ENCODE measurements at regions not wholly inside any gene's neighbourhood (a gene's known extent, or its start where the extent isn't known, plus 50 kb on each side); places are given as distances from the start of the nearest gene placed in this dataset.

GRCh38 chr4:153950100-153950979 lies 161.5 kb upstream of the SFRP2 start:
- WGBS, 2 donors, result 55 to 60% methylated on average over 7 of the region's 7 CpGs
- H3K9me3 ChIP-seq (ENCODE audit: control insufficient read depth in 2 of 2, insufficient read depth in 1 of 2, low read depth in 1 of 2, low read length in 1 of 2), result no peaks in the 10 kb centered on the region

GRCh38 chr4:153948041-153948440 lies 159.2 kb upstream of the SFRP2 start:
- Histone ChIP-seq H3K36me3 (ENCODE audit: control insufficient read depth in 2 of 2, insufficient read depth in 2 of 2, low read length in 1 of 2) (no peaks in the 10 kb centered on the region), H3K4me1 (ENCODE audit: control insufficient read depth in 2 of 2, insufficient read depth in 2 of 2, low read length in 1 of 2) (no peaks in the 10 kb centered on the region), H3K4me3 (ENCODE audit: low read depth in 1 of 2, low read length in 2 of 2) (no peak overlapping the region), H3K27me3 (ENCODE audit: control insufficient read depth in 1 of 2, insufficient read depth in 2 of 2, low read length in 2 of 2) (no peaks in the 10 kb centered on the region), H3K27ac (ENCODE audit: low read depth in 2 of 2, low read length in 1 of 2) (no peak overlapping the region), H3K9me3 (ENCODE audit: control insufficient read depth in 2 of 2, insufficient read depth in 1 of 2, low read depth in 1 of 2, low read length in 1 of 2) (no peaks in the 10 kb centered on the region)
- 71 to 85% methylated on average over 1 of the region's 1 CpG for WGBS, 2 donors

More at GRCh38 chr4:153950100-153950979, 161.5 kb upstream of the SFRP2 start:
- Histone ChIP-seq H3K27me3 (ENCODE audit: control insufficient read depth in 1 of 2, insufficient read depth in 2 of 2, low read length in 2 of 2) (no peaks in the 10 kb centered on the region), H3K27ac (ENCODE audit: low read depth in 2 of 2, low read length in 1 of 2) (no peak overlapping the region), H3K36me3 (ENCODE audit: control insufficient read depth in 2 of 2, insufficient read depth in 2 of 2, low read length in 1 of 2) (no peaks in the 10 kb centered on the region), H3K4me1 (ENCODE audit: control insufficient read depth in 2 of 2, insufficient read depth in 2 of 2, low read length in 1 of 2) (no peaks in the 10 kb centered on the region), H3K4me3 (ENCODE audit: low read depth in 1 of 2, low read length in 2 of 2) (no peak overlapping the region)

GRCh38 chr4:153947124-153947523 lies 158.2 kb upstream of the SFRP2 start:
- H3K27ac ChIP-seq (ENCODE audit: low read depth in 2 of 2, low read length in 1 of 2), result no peak overlapping the region
- H3K9me3 ChIP-seq (ENCODE audit: control insufficient read depth in 2 of 2, insufficient read depth in 1 of 2, low read depth in 1 of 2, low read length in 1 of 2), result no peaks in the 10 kb centered on the region
- H3K4me1 ChIP-seq (ENCODE audit: control insufficient read depth in 2 of 2, insufficient read depth in 2 of 2, low read length in 1 of 2), result no peaks in the 10 kb centered on the region
- H3K4me3 ChIP-seq (ENCODE audit: low read depth in 1 of 2, low read length in 2 of 2), result no peak overlapping the region
- H3K27me3 ChIP-seq (ENCODE audit: control insufficient read depth in 1 of 2, insufficient read depth in 2 of 2, low read length in 2 of 2), result no peaks in the 10 kb centered on the region
- H3K36me3 ChIP-seq (ENCODE audit: control insufficient read depth in 2 of 2, insufficient read depth in 2 of 2, low read length in 1 of 2), result no peaks in the 10 kb centered on the region
- WGBS, 2 donors, result 80 to 87% methylated on average over 1 of the region's 1 CpG

DNA sequence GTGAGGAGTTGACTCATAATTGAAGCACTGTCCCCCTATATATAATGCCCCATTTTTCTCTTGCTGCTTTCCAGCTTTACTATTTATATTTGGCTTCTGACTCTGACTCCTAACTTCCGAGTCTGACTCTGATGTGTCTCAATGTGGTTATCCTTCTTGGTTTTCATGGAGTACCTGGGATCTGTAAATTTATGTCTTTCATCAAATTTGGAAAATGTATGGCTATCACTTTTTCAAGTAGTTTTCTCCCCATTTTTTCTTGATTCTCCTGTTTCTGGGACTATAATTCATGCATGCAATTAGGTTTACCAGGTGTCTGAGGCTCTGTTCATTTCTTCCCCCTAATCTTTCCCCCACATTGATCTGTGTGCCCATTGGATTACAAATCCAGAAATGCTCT lies 156.8 kb upstream of the SFRP2 start:
- Histone ChIP-seq H3K4me1 (ENCODE audit: control insufficient read depth in 2 of 2, insufficient read depth in 2 of 2, low read length in 1 of 2) (peaks cover 0 to 2% of the 10 kb centered on the region in 2 donors), H3K4me3 (ENCODE audit: low read depth in 1 of 2, low read length in 2 of 2) (no peak overlapping the region), H3K27ac (ENCODE audit: low read depth in 2 of 2, low read length in 1 of 2) (no peak overlapping the region), H3K36me3 (ENCODE audit: control insufficient read depth in 2 of 2, insufficient read depth in 2 of 2, low read length in 1 of 2) (no peaks in the 10 kb centered on the region), H3K9me3 (ENCODE audit: control insufficient read depth in 2 of 2, insufficient read depth in 1 of 2, low read depth in 1 of 2, low read length in 1 of 2) (no peaks in the 10 kb centered on the region), H3K27me3 (ENCODE audit: control insufficient read depth in 1 of 2, insufficient read depth in 2 of 2, low read length in 2 of 2) (no peaks in the 10 kb centered on the region)
- WGBS, 2 donors, result 97% methylated on average over 1 of the region's 1 CpG

DNA sequence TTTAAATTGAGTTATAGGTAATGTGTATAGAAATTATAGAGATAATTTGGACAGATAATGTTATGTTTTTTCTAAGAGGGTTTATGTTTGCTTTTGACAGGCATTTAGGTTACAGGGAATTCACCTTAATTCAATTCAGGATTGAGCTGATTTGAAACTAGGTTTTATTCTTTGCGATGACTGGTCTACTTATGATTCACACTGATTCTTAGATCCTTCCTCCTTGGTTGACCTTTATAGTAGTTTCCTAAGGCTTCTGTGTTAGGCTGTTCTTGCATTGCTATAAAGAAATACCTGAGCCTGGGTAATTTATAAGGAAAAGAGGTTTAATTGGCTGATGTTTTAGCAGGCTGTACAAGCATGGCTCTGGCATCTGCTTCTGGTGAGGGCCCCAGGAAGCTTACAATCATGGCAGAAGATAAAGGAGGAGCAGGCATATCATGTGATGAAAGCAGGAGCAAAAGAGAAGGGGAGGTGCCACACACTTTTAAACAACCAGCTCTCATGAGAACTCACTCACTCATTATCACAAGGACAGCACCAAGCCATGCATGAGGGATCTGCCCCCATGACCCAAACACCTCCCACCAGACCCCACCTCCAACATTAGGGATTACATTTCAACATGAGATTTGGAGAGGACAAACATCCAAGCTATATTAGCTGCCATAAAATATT lies 155.0 kb upstream of the SFRP2 start:
- Histone ChIP-seq H3K4me1 (ENCODE audit: control insufficient read depth in 2 of 2, insufficient read depth in 2 of 2, low read length in 1 of 2) (peaks cover 0 to 2% of the 10 kb centered on the region in 2 donors), H3K4me3 (ENCODE audit: low read depth in 1 of 2, low read length in 2 of 2) (no peak overlapping the region), H3K27ac (ENCODE audit: low read depth in 2 of 2, low read length in 1 of 2) (no peak overlapping the region), H3K27me3 (ENCODE audit: control insufficient read depth in 1 of 2, insufficient read depth in 2 of 2, low read length in 2 of 2) (no peaks in the 10 kb centered on the region), H3K36me3 (ENCODE audit: control insufficient read depth in 2 of 2, insufficient read depth in 2 of 2, low read length in 1 of 2) (no peaks in the 10 kb centered on the region), H3K9me3 (ENCODE audit: control insufficient read depth in 2 of 2, insufficient read depth in 1 of 2, low read depth in 1 of 2, low read length in 1 of 2) (no peaks in the 10 kb centered on the region)
- WGBS, 2 donors, result 68 to 79% methylated on average over 1 of the region's 1 CpG

GRCh38 chr4:153940916-153941315 lies 152.0 kb upstream of the SFRP2 start:
- Histone ChIP-seq H3K4me1 (ENCODE audit: control insufficient read depth in 2 of 2, insufficient read depth in 2 of 2, low read length in 1 of 2) (peaks cover 0 to 2% of the 10 kb centered on the region in 2 donors), H3K4me3 (ENCODE audit: low read depth in 1 of 2, low read length in 2 of 2) (no peak overlapping the region), H3K27ac (ENCODE audit: low read depth in 2 of 2, low read length in 1 of 2) (no peak overlapping the region), H3K27me3 (ENCODE audit: control insufficient read depth in 1 of 2, insufficient read depth in 2 of 2, low read length in 2 of 2) (no peaks in the 10 kb centered on the region), H3K9me3 (ENCODE audit: control insufficient read depth in 2 of 2, insufficient read depth in 1 of 2, low read depth in 1 of 2, low read length in 1 of 2) (no peaks in the 10 kb centered on the region), H3K36me3 (ENCODE audit: control insufficient read depth in 2 of 2, insufficient read depth in 2 of 2, low read length in 1 of 2) (no peaks in the 10 kb centered on the region)
- 62 to 65% methylated on average over 4 of the region's 4 CpGs for WGBS, 2 donors

GRCh38 chr4:153939570-153939969 lies 150.7 kb upstream of the SFRP2 start:
- H3K27ac ChIP-seq (ENCODE audit: low read depth in 2 of 2, low read length in 1 of 2), result no peak overlapping the region
- H3K27me3 ChIP-seq (ENCODE audit: control insufficient read depth in 1 of 2, insufficient read depth in 2 of 2, low read length in 2 of 2), result no peaks in the 10 kb centered on the region
- no peaks in the 10 kb centered on the region for H3K9me3 ChIP-seq (ENCODE audit: control insufficient read depth in 2 of 2, insufficient read depth in 1 of 2, low read depth in 1 of 2, low read length in 1 of 2)
- WGBS, 2 donors, result 66 to 80% methylated on average over 1 of the region's 1 CpG
- H3K36me3 ChIP-seq (ENCODE audit: control insufficient read depth in 2 of 2, insufficient read depth in 2 of 2, low read length in 1 of 2), result no peaks in the 10 kb centered on the region
- H3K4me3 ChIP-seq (ENCODE audit: low read depth in 1 of 2, low read length in 2 of 2), result no peak overlapping the region
- H3K4me1 ChIP-seq (ENCODE audit: control insufficient read depth in 2 of 2, insufficient read depth in 2 of 2, low read length in 1 of 2), result peaks cover 0 to 2% of the 10 kb centered on the region in 2 donors

DNA sequence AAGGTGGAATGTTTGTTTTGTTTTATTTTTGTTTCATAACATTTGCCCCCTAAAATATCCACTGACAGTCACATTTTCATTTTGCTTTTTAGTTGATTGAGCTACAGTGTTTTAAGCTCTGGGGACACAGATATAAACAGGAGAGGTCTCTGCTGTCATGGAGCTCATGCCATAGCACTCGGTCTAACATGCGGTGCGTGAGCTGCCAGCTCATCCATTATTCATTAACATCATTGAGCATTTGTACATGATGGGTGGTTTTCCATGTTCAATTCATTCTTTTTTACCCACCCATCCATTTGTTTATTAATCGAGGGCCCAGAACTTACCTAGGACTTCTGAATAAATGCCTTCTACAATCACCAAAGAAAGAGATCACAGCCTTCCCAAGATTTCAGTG lies 150.1 kb upstream of the SFRP2 start:
- Histone ChIP-seq H3K27ac (ENCODE audit: low read depth in 2 of 2, low read length in 1 of 2) (no peak overlapping the region), H3K27me3 (ENCODE audit: control insufficient read depth in 1 of 2, insufficient read depth in 2 of 2, low read length in 2 of 2) (no peaks in the 10 kb centered on the region), H3K9me3 (ENCODE audit: control insufficient read depth in 2 of 2, insufficient read depth in 1 of 2, low read depth in 1 of 2, low read length in 1 of 2) (no peaks in the 10 kb centered on the region), H3K4me3 (ENCODE audit: low read depth in 1 of 2, low read length in 2 of 2) (no peak overlapping the region), H3K4me1 (ENCODE audit: control insufficient read depth in 2 of 2, insufficient read depth in 2 of 2, low read length in 1 of 2) (peaks cover 0 to 2% of the 10 kb centered on the region in 2 donors), H3K36me3 (ENCODE audit: control insufficient read depth in 2 of 2, insufficient read depth in 2 of 2, low read length in 1 of 2) (no peaks in the 10 kb centered on the region)
- 87 to 89% methylated on average over 4 of the region's 4 CpGs for WGBS, 2 donors

DNA sequence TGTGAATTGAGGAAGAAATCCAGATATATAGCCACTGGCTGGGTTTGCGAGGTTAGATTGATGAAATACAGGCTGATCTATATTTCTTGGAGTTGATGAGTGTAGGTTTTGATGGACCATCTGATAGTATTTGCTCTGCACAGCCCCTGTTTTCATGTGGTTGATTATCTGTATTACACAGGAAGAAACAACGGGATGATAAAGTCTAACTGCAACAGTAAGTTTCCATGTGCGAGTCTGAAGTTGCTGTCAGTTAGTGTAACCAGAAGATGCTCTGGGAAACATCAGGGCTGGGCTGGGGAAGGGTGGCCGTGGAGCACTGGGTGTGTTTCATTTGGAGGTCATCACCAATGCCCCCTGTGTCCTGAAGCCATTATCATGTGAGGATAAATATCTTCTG lies 148.4 kb upstream of the SFRP2 start:
- H3K27me3 ChIP-seq (ENCODE audit: control insufficient read depth in 1 of 2, insufficient read depth in 2 of 2, low read length in 2 of 2), result no peaks in the 10 kb centered on the region
- H3K36me3 ChIP-seq (ENCODE audit: control insufficient read depth in 2 of 2, insufficient read depth in 2 of 2, low read length in 1 of 2), result no peaks in the 10 kb centered on the region
- no peak overlapping the region for H3K4me3 ChIP-seq (ENCODE audit: low read depth in 1 of 2, low read length in 2 of 2)
- WGBS, 2 donors, result 81 to 84% methylated on average over 4 of the region's 4 CpGs
- no peaks in the 10 kb centered on the region for H3K9me3 ChIP-seq (ENCODE audit: control insufficient read depth in 2 of 2, insufficient read depth in 1 of 2, low read depth in 1 of 2, low read length in 1 of 2)
- H3K4me1 ChIP-seq (ENCODE audit: control insufficient read depth in 2 of 2, insufficient read depth in 2 of 2, low read length in 1 of 2), result peaks cover 0 to 2% of the 10 kb centered on the region in 2 donors
- no peak overlapping the region for H3K27ac ChIP-seq (ENCODE audit: low read depth in 2 of 2, low read length in 1 of 2)
